Globus pallidus (tissue), 1 donor: ENCODE measurements at regions not wholly inside any gene's neighbourhood (a gene's known extent, or its start where the extent isn't known, plus 50 kb on each side); places are given as distances from the start of the nearest gene placed in this dataset.

Experiments
- DNase-seq: peaks from one replicate; pipeline ENCODE4 v3.0.0-alpha.2; 2015; ENCODE audit warnings: low spot score

DNA sequence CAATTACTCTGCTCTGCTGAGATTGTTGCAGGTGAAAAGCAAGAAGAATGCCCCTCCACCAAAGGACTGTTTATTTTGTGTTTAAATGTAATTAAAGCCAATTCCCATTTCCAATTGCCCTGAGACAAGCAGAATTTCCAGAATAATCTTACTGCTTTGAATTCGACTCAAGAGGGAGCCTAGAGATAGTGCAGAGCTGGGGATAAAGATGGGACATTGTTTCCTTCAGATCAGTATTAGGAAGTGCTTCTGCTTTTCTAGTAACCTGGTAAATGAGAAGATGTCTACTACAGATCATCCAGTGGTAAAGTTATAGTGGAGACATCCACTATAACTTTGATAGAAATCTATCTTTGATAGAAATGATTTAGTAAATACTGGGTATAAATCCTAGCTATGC lies 326.9 kb downstream of the UBE3D start:
- DNase-seq: no peak

DNA sequence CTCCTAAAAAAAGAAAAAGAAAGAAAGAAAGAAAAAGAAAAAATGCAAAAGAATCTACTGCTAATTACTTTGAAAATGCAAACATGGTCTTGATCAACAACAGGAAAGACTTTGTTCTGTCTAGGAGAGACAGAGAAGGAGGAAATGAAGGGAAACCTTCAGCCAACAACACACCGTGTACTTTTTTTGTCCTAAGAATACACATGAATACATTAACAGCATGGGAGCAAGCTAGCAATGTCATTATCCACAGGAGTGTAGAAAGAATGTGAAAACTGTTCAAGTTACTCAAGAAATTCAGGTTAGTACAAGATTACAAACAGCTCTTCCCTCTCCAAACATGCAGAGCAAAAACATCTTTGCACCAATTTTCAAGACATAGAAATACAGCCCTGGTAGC lies 326.3 kb downstream of the UBE3D start:
- no peak for DNase-seq

DNA sequence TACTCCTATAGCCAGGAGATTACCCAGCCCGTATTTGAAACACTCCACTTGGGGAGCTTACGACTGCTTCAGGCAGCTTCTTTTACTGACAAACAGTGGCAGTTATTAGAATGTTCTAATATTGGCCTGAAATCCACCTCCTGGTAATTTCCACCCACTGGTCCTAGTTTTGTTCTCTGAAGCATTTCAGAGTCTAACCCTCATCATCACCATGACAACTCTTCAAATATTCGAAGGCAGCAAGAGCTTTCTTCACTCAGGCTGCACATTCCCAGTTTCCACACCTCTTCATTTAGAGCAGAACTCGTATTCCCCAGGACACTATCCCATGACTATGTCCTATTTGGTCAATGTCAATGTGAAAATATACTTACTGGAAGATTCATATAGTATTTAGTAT lies 325.6 kb downstream of the UBE3D start:
- DNase-seq: no peak

DNA sequence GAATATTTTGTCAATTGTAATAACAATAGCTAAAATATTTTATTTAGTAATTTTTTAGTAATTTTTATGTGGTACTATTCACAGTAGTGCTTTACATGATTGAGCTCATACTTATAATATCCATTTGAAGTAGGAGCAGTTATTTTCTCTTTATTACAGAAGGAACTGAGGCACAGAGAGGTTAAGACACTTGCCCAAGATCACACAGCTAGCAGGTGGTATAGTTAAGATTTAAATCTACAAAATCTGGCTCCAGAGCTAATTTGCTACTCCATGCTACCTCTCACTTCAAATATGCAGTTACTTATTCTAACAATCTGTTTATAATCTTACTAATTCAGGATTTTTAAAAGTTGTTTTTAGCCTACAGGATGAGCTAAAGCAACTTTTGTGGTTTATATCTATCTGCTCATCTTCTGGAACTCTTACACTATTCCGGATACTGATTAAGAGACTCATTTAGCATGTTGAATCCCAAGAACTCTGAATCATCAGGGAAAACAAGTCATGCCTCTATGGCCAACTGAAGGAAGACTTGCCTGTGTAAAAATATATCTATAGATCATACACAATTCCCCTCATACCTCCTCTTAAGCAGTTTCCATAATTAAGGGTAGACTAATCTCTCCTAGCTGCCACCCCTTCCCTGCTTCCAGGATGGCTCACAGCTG lies 324.2 kb downstream of the UBE3D start:
- no peak for DNase-seq

DNA sequence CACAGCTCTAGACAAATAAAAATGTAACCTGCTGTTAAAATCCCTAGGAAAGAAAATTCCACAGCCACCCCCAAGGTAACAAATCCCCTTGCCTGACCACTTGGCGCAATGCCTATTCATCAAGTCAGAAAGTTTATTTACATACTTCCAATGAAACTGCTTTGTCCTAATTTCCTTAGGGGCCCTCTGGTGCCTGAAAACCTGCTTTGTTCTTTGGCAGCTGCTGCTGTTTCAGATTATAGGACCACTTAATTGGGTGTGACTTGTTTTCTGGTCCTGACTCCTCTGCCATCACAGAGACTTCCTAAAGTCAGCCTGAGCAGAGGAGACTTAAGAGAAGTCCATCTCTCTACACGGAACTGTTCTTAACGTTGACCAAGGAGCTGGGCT lies 323.6 kb downstream of the UBE3D start:
- DNase-seq: no peak

DNA sequence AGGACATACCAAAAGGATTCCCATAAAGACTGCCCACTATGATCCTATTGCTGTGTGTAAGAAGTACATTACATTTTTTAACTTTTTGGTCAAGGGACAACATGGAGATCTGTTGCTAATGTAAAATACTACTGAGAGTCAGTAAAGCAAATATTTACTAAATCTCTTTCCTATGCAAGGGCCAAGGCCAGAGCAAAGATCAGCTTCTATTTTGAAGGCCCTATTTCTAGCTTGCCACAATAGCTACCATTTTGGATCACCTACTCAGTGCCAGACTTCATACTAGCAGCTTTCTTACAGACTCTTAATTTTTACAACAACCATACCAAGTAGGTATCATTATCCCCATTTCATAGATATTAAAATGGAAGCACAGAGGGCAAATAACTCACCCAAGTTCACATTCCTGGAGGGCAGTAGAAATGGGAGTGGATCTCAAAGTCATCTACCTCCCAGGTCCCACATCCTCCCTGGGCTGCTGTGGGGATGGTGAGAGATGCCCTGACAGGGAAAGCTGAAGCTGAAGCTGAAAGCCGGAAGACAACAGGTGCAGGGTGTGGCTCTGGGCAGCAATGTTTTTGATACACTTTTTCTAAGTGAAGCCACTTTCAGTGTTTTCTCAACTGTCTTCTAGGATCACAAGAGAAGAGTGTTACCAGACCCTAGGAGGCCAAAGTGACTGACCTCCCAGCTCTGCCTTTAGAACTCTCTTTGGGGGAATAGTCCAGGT lies 321.2 kb downstream of the UBE3D start:
- no peak for DNase-seq

DNA sequence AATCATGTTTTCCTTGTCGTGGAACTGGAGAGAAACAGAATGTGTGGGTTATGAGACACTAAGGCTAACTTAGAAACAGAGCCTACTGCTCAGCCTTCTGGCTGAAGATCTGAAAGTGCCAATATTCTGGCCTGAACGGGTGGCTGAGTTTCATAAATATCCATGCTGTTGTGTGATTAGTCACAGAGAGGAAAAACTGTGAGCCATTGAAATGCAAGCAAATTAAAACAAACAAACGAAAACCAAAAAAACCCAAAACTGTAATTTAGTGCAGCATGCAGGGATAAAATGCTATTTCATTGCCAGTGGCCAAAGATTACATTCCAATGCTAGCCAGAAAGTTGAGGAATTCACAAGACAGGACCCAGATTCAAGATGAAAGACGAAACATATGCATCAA lies 315.1 kb downstream of the UBE3D start:
- no peak for DNase-seq

DNA sequence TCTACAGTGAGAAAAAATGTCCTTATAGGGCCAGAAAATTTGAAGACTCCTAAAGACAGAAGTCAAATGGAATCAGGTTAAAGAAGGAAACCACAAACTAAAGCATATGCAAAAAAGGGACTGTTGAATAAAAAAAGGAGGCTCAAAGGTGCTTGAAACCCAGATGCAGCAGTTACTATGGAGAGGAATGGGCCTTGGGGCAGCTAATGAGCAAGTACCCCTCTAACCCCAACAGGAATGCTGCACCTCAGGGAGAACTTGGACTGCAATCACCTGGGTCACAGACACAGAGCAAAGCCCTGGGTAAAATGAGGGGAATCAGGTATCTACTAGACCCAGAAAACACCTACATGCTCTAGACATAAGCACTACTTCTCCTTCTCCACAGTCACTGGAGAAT lies 313.9 kb downstream of the UBE3D start:
- DNase-seq: no peak

DNA sequence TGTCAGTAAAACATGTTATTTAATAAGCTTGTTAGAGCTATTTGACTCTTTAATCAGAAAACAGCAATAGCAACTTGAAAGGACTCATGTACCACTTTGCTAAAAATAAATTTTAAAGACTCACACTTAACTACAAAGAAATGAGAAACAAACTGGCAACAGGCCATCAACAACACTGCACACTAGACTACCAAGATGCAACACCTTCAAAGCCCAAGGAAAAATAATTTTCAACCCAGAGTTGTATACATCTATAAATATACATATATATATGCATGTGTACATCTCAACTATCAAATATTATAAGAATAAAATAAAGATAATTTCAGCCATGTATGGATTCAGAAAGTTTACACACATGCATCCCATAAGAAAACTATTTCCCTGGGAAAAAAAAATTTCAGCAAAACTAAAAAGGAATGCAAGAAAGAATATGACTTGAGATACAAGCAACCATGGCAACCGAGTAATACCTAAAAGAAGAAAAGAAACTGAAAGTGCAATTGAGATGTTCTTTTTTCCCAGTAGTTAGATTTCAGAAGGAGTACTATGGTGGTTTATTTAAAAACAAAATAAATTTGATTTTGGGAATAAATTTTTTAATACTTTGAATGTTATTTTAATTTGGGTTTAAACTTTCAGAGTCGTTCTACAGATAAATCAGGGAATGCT lies 303.8 kb downstream of the UBE3D start:
- no peak for DNase-seq

DNA sequence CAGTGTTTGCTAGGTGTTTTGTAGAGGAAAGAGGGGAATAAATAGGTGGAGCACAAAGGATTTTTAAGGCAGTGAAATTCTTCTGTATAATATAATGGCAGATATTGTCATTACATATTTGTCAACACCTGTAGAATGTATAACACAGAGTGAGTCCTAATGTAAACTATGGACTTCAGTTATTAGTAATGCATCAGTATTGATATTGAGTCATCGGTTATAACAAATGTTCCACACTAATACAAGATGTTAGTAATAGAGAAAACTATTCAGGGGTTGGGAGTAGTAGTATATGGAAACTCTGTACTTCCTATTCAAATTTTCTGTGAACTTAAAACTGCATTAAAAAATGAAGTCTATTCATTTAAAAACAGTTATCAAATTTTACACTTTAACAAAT lies 299.2 kb downstream of the UBE3D start:
- DNase-seq: no peak

DNA sequence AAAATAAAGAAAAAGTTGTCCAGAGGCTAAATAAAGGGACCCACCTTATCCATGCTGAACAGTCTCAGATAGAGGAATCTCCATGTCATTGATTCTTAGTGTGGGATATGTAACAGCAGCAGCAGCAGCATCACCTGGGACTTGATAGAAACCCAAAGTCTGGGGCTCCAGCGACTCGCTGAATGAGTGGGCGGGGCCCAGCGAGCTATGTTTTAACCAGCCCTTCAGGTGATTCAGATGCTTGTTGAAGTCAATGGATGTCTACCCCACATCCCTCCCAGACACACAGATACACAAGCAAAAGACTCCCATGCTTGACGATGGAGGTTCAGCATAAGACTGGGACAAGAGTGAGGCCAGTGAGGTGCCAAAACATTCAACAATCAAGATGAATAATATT lies 298.6 kb downstream of the UBE3D start:
- no peak for DNase-seq

DNA sequence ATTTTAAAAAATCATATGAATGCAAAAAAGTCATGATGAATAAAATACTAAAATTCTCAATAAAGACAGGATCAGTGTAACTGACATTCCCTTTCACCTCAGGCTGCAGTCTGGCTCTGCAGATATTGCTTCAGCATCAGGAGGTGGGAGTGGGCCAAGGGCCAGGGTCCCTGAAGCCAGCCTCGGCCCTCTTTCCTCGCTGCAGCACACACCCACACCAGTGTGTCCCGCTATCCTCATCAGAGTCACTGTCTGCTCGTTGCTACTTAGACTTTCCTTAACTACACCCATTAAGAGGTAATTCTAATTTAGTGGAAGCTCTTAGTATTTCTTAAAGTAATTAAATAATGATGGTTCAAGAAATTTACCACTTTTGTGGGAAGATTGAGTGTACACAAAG lies 298.2 kb downstream of the UBE3D start:
- no peak for DNase-seq

DNA sequence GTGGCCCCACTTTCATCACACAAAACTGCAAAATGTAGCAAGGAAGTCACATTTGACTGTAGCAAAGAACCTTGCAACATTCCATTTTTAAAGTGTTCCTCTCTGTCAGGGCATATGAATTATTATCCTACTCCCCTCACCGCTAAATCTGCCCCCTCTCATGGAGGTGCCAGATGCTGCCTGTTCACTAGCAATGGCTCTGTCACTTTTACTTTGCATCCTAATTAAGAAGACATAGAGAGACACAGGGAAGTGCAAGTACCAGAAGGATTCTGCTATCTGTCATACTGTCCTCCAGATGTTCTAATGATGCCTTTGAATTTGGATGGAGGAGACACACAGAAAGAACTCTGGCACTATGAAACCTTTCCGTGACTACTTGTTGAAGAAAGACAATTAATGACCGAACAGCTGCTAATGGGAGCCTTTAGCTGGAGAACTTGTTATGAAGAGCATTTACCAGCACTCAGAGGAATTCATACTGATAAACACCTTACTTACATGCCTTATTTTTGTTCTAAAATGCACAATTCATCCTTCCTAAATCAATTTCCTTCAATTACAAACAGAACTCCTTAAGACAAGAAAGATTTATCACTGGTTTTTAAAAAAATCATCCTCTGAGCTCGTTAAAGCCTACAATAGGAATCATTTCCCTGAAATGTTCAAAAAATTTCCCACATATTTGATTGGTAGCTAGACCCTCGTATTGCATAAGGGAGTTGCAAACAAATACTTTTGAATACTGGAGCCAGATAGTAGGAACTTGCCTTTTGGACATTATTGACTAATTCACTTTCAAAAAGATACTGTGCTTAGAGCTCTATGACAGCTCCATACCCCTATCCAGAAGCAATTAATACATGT lies 292.6 kb downstream of the UBE3D start:
- no peak for DNase-seq

DNA sequence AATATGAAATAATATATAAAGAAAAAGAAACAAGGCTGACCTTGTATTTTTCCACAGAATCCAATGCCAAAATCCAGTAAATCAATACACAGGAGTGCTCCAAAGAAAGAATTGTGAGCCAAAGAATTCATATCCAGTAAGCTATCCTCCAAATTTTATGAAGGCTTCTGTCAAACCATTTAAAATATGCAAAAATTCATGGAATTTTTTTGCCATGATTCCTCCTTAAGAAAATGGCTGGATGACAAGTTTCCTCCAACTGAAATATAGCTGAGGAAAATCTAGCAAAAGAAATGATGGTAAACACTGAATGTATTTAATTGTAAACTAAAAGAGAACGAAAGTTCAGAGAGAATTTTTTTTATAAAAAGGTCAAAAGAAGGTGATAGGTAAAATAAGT lies 290.3 kb downstream of the UBE3D start:
- no peak for DNase-seq

DNA sequence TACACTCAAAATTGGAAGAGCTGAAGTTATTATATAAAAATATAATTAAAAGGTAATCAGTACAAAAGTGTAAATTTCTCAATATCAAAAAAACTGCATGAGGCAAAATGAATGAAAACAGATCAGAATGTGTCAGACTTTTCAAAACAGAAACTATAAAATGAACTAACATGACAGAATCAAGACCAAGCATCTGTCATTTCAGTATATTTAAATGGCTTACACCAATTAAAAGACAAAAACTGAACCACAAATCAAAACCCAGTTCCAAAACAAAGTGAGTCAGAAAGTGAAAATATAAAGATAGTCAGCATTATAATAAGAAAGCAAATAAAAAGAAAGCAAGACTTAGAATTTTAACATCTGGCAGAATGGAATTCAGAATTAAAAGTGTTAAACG lies 289.7 kb downstream of the UBE3D start:
- no peak for DNase-seq

DNA sequence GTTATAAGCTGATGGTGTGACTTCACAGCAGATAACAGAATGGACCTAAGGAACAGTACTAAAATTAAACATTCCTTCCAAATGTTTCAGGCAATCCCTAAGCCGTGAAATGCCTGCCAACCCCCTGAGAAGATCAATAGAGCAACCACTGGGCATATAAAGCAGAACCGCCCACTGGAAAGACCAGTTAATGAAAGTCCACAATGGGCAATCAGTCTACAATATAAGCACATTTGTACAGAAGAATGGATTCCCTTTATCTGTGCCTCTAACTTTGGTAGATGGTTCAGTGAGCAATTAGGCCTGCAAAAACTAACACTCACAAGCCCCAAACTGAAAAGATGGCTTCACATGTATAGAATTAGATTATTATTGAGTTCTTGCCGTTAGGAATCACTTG lies 286.6 kb downstream of the UBE3D start:
- no peak for DNase-seq

DNA sequence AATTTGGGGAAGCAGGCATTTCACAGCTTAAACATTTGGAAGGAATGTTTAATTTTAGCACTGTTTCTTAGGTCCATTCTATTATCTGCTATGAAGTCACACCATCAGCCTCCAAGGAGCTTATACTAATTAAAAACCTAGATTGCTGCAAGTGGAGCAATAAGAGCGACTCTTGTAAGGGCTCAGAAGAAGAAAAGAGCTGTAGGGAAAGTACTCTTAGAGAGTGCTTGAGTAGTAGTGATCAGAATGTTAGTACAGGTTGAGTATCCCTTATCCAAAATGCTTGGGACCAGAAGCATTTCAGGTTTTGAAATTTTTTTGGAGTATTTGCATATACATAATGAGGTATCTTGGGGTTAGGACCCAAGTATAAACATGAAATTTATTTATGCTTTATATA lies 285.3 kb downstream of the UBE3D start:
- no peak for DNase-seq

DNA sequence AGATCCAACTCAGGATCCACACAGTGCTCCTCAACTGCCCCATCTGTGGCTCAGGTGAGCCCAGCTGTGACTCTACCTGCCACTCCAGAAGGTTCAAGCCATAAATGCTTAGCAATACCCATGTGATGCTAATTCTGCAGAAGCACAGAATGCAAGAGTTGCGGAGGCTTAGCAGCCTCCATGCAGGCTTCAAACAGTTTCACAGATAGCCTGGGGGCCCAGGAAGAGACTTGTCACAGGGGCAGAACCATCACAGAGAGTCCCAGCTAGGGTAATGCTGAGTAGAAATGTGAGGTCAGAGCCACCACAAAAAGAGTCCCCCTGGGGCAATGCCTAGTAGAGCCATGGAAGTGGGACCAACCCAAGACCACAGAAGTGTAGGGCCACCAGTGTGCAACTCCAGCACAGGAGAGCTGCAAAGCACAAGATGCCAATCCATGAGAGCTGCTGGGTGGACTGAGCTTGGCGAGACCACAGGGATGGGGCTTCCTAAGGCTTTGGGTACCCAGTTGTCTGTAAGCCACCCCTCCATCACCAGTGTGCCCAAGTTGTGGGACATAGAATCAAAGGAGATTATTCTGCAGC lies 283.9 kb downstream of the UBE3D start:
- DNase-seq: no peak

DNA sequence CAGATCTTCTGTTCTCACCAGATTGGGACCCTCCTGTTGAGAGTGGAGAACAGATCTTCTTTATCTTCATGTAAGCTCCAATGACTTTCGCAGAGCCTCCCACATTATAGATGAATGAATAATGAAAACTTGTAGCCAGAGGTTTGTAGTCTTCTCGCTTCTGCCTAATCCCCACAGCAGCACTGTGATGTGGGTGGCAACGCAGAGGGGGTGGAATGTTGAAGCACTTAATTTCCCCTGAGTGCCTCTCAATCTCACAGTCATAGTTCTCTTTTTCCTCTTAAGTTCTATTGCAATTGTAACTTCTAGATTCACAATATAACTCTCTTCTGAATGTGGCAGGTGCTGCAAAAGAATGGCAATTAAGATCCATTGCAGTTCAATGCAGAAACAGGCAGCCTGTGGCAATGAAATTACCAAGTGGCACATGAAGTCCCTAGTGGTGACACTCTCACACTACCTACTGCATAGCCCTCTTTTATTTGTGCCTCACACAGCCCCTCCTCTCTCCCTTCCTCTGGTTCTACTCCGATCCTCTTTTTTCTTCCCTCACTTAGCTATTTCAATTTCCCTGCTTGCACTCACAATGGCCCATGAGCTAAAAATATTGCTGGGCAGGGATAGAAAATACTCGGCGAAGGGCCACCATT lies 281.9 kb downstream of the UBE3D start:
- no peak for DNase-seq

DNA sequence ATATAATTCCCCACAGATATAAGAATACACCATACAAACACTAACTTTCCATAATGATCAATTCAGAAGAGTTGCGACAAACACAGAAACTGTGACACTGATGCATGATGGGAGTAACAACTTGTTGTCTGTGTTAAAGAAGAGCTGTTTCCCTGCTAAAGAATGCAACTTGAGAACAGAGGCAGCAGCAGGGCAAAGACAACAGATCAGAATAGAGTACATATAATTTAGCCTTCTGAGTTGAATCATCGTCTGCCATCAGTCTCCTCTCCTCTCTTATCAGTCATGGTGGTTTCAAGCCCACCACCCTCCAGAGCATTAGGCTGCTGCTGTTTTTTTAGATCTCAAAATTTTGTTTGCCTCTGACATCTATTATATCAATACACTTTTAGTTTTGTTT lies 280.4 kb downstream of the UBE3D start:
- DNase-seq: no peak

DNA sequence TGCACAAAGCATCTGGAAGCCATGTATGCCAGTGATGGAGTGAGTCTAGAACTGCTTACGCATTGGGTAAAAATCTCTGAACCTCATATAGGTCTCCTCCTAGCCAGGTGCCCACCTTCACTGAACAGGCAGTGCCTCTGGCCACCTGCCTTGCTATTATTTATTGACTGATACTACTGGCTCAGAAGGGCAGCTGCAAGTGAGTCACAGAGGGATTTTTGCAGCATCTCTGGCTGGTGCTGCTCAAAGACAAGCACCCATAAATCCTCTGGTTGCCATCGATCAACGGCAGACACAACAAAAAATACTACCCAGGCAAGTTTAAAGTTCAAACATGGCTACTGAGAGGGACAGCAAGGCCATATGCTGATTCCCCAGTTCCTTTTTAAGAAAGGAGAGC lies 279.4 kb downstream of the UBE3D start:
- no peak for DNase-seq

DNA sequence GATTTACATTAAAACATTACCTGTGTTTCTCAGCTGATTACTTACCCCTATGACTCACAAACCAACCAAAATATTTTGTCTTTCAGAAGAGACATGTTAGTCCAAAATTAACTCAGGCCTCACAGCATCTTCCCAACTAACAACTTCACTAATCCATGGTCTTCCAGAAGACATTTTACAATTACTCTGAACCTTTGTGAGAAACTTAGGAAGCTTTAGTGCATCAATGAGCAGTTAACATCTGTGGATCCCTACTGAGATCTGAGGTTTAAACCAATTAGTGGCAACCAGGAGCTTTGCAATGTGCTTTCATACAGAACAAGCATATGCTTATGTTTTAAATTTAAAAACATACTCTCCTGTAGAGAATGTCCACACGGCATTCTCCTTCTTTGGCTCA lies 269.7 kb downstream of the UBE3D start:
- DNase-seq: no peak
